NT2/D1 (cell line): ENCODE measurements at regions not wholly inside any gene's neighbourhood (a gene's known extent, or its start where the extent isn't known, plus 50 kb on each side); places are given as distances from the start of the nearest gene placed in this dataset.

Source experiments
- DNase-seq: peaks from one replicate; pipeline ENCODE4 v3.0.0-alpha.2; 2011; ENCODE audit warnings: low read depth, low spot score
- H3K27me3 ChIP-seq: 2 replicates; pipeline ENCODE4 v1.6.0; 2011; ENCODE audit warnings: mild to moderate bottlenecking; ENCODE audit not compliant: insufficient read length, insufficient read depth
- H3K36me3 ChIP-seq: 2 replicates; pipeline ENCODE4 v1.6.1; 2011; ENCODE audit warnings: mild to moderate bottlenecking, low read length, mixed read lengths; ENCODE audit not compliant: insufficient read depth, insufficient read length
- H3K4me1 ChIP-seq: 2 replicates; pipeline ENCODE4 v1.5.1; 2011; ENCODE audit not compliant: insufficient read depth, insufficient read length
- H3K4me3 ChIP-seq: 2 replicates; pipeline ENCODE4 v1.5.1; 2011; ENCODE audit warnings: low read depth; ENCODE audit not compliant: insufficient read length
- H3K9ac ChIP-seq: 2 replicates; pipeline ENCODE4 v1.6.0; 2011; ENCODE audit warnings: low read depth; ENCODE audit not compliant: insufficient read length
- H3K9me3 ChIP-seq: 2 replicates; pipeline ENCODE4 v1.5.1; 2011; ENCODE audit warnings: mild to moderate bottlenecking, low read length; ENCODE audit not compliant: insufficient read depth
- SUZ12 ChIP-seq: IDR thresholded peaks from 2 replicates; pipeline ENCODE4 v1.6.1; 2011; ENCODE audit not compliant: insufficient read length, insufficient read depth; ENCODE audit errors: extremely low read depth
- YY1 ChIP-seq: IDR thresholded peaks from 2 replicates; pipeline ENCODE4 v1.6.1; 2011; ENCODE audit not compliant: insufficient read length, insufficient read depth
- ZNF274 ChIP-seq: IDR thresholded peaks from 2 replicates; pipeline ENCODE4 v1.6.1; 2011; ENCODE audit warnings: mild to moderate bottlenecking, low read depth, low read length

DNA sequence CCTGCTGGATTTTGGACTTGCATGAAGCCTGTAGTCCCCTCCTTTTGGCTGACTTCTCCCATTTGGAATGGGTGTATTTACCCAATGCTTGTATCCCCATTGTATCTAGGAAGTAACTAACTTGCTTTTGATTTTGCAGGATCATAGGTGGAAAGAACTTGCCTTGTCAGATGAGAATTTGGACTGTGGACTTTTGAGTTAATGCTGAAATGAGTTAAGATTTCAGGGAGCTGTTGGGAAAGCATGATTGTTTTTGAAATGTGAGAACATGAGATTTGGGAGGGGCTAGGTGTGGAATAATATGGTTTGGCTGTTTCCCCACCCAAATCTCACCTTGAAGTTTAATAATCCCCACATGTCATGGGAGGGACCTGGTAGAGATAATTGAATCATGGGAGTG is 189.6 kb upstream of the CDKN2B start:
- Histone ChIP-seq H3K27me3 (no peaks in the 10 kb centered on the region), H3K36me3 (no peaks in the 10 kb centered on the region), H3K4me3 (no peak overlapping the region), H3K9ac (no peak overlapping the region), H3K4me1 (no peaks in the 10 kb centered on the region), H3K9me3 (peaks cover 12% of the 10 kb centered on the region; the same call in 1 of the 2 replicates)
- TF ChIP-seq ZNF274 (no peak), SUZ12 (no peak)
- no peak for DNase-seq

DNA sequence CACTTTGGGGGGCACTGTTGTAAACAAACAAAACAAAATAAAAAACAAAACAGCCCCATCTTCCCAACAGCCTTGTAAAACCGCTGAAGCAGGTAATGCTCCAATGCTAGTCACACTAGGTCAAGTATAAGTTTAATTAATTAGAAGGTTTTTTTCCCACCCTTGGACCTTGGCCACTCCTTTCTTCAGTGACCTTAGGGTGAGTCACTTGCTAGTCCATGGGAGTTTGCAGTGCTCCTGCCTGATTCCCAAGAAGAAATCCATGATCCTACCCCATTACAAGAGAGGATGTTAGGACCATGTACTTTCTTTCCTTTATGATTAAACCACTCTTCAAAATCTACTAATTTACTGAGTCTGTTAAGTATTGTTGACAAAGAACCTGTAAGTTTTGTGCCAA is 192.2 kb upstream of the CDKN2B start:
- no peaks in the 10 kb centered on the region for H3K36me3 ChIP-seq
- H3K4me1 ChIP-seq: no peaks in the 10 kb centered on the region
- no peak for DNase-seq
- no peaks in the 10 kb centered on the region for H3K27me3 ChIP-seq
- no peak overlapping the region for H3K4me3 ChIP-seq
- TF ChIP-seq SUZ12: no peak
- no peak for TF ChIP-seq ZNF274
- no peak for TF ChIP-seq YY1
- H3K9me3 ChIP-seq: peaks cover 12% of the 10 kb centered on the region; the same call in 1 of the 2 replicates
- H3K9ac ChIP-seq: no peak overlapping the region

DNA sequence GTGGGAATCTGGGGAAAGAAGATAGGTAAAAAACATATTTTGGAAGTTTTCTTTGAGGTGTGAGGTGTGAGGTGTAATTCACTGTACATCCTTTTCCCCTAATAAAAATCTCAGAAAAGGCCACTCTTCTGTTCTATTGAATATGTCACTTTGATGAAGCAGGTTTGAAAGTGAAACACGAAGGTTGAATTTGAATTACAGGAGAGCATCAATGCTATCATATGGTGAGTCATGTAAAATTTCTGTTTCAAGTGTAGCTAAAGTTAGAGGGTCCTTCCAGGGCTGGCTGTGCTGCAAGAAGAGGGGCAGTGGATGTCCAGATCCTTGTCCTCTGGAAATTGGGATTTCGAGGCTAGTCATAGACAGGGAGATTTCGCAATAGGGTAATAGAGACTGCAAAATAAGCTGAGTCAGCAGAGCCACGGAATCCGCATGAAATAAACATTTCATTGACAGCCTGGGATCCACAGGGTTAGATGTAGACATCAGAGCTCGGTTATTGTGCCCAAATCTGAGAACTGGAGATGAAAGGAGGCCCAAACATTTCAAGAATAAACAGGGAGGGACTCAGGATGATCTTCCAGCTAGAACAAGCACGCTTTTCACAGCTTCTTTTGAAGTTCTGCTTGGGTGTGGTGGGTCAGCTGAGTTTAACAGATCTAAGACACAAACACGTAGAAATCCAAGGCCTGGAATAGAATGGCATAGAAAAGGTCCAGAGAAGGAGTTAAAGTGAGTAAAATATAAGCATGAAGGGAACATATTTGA is 194.4 kb upstream of the CDKN2B start:
- H3K9me3 ChIP-seq: no peaks in the 10 kb centered on the region
- no peaks in the 10 kb centered on the region for H3K36me3 ChIP-seq
- no peaks in the 10 kb centered on the region for H3K27me3 ChIP-seq
- no peak for DNase-seq
- H3K9ac ChIP-seq: no peak overlapping the region
- H3K4me1 ChIP-seq: no peaks in the 10 kb centered on the region
- TF ChIP-seq YY1 (no peak), SUZ12 (no peak), ZNF274 (no peak)
- H3K4me3 ChIP-seq: no peak overlapping the region

DNA sequence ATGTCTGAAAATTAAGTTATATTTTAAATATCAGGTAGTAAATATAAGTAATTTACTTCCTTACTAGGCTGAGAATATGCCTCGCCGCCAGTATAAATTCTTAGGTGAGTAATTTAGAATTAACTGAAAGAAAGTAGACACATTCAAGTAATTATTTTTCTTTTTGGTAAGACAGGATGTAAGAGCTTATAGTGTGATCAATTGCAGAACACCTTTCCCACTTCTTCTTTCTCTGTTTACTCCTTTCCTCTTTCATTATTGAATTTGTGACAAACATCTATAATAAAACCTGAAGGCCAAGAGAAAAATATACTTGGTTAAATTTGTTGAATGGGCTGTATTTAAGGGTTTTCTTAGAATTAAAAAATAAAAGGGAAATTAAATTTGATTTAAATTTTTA is 195.1 kb upstream of the CDKN2B start:
- no peak for DNase-seq
- Histone ChIP-seq H3K9me3 (no peaks in the 10 kb centered on the region), H3K9ac (no peak overlapping the region), H3K4me1 (no peaks in the 10 kb centered on the region), H3K4me3 (no peak overlapping the region), H3K36me3 (no peaks in the 10 kb centered on the region), H3K27me3 (no peaks in the 10 kb centered on the region)
- no peak for TF ChIP-seq SUZ12
- no peak for TF ChIP-seq YY1
- TF ChIP-seq ZNF274: no peak

DNA sequence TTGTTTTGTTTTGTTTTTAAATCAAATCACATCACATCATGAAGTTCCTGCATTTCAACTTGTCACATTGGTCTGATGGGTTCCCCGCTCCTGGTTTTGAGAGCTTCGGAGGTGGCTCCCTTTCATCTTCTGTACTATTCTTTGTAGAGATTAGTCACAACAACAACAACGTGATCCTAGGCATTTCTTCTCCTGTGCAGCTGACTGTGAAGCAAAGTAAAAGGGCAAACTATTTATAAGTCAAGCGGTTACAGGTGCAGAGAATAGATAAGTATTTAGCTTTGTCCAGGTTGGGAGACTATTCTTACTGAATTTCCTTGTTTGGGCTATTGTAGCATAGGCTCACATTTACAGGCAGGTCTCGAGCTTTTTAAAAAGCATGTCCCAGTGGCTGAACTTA is 197.7 kb upstream of the CDKN2B start:
- DNase-seq: no peak
- no peak overlapping the region for H3K9ac ChIP-seq

DNA sequence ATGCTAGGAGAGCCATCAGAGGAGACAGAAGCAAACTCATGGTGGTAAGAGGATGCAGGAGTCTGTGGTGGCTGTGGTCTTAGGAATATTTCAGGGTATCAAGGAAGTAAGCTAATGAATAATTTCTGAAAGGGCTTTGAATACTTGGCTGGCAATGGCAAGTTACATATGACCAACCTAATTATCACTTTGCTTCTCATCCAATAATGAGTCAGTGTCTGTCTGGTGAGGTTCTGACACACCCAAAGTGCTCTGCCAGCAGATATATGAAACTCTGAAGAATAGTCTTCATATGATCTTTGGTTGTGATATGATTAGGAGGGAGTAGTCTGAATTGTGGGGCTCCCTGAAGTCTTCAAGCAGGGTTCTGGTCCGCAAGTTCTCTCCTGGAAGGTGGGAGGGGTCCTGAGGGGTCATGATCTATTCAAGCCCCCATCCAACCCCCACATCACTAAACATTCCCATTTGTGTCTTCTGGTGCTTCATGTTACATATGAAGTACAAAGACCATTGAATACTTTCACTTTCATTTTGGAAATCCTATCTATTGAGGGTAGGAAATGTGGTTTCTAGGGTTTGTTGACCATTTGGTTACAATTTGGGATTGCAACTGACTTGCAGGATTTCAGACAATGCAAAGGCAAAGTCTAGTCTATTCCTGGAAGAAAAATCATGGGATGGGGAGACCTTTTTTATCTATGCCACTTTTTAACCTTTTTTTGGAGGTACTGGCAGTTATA is 199.9 kb upstream of the CDKN2B start:
- Histone ChIP-seq H3K4me3 (no peak overlapping the region), H3K4me1 (no peaks in the 10 kb centered on the region), H3K9ac (no peak overlapping the region), H3K27me3 (no peaks in the 10 kb centered on the region), H3K9me3 (no peaks in the 10 kb centered on the region), H3K36me3 (no peaks in the 10 kb centered on the region)
- no peak for TF ChIP-seq SUZ12
- no peak for TF ChIP-seq ZNF274
- no peak for TF ChIP-seq YY1
- no peak for DNase-seq

More for the DNA sequence above, 197.7 kb upstream of the CDKN2B start:
- H3K9me3 ChIP-seq: no peaks in the 10 kb centered on the region
- no peak overlapping the region for H3K4me3 ChIP-seq
- no peak for TF ChIP-seq SUZ12
- no peak for TF ChIP-seq ZNF274
- no peak for TF ChIP-seq YY1
- no peaks in the 10 kb centered on the region for H3K36me3 ChIP-seq
- no peaks in the 10 kb centered on the region for H3K27me3 ChIP-seq
- no peaks in the 10 kb centered on the region for H3K4me1 ChIP-seq

DNA sequence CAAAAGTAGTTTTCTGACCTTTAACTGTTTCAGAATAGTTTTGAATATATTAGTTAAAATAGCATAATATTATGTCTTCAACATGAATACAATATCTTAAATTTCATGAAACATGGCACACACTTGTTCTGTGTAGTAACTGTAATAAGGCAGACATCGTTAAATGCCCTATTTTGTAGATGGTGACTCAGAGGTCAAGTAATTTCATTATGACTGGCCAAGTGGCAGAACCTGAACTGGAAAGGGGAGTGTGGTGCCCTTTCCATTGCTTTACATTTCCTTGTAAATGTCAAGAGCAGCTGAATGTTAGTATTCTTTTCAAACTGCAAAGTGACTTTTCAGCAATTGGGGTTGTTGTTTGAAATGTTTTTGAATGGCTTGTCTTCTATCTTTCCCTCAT is 201.2 kb upstream of the CDKN2B start:
- no peaks in the 10 kb centered on the region for H3K9me3 ChIP-seq
- no peak overlapping the region for H3K9ac ChIP-seq
- H3K4me1 ChIP-seq: no peaks in the 10 kb centered on the region
- no peak for DNase-seq
- TF ChIP-seq SUZ12 (no peak), ZNF274 (no peak), YY1 (no peak)
- no peak overlapping the region for H3K4me3 ChIP-seq
- no peaks in the 10 kb centered on the region for H3K27me3 ChIP-seq
- H3K36me3 ChIP-seq: no peaks in the 10 kb centered on the region
